ENCODE measurements at regions not wholly inside any gene's neighbourhood (a gene's known extent, or its start where the extent isn't known, plus 50 kb on each side); places are given as distances from the start of the nearest gene placed in this dataset.

- TF ChIP-seq CTCF (conservative IDR thresholded peaks at IDR 0.05) = no peak
These were observed 469.3 kb downstream of the TBC1D22A start for GRCh38 chr22:47231759-47232158.

DNA sequence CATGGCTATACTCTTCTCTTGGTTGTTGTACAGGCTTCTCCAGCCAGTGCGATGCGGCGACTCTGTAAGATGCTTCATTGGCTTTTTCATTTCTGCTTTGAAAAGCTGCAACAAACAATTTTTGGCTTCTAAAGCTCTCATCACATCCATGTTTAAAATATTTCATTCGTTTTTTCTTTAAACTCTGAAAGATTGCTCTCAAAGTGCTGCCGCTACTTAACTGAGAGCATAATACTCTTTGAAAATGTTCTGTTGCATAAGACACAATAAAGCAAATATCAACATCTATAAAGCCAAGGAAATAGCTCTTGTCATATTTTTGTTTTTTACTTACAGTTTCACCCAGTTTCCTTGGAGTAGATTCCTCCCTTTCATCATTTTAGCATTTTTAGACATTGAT is 468.3 kb downstream of the TBC1D22A start:
- no peak overlapping the region for H3K27ac ChIP-seq

More at GRCh38 chr22:47231759-47232158, 469.3 kb downstream of the TBC1D22A start:
- no peak overlapping the region for H3K27ac ChIP-seq

DNA sequence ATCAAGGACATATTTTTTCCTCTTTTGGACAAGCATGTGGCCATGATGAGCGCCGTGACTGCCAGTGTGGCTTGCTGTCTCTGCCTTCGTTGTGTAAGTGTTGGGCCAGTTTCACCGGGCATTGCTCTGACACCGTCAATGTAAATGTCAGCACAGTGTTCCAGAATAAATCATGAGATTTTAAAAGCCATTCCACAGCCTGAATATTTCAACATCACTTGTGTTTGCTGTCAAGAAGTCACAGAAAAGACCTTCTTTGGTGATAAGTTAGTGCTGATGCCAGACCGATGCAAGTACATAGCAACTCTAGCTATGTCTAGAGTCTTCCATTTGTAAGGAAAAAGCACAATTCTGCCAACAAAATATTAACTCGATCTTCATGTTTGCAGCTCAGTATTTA is 467.8 kb downstream of the TBC1D22A start:
- TF ChIP-seq CTCF (conservative IDR thresholded peaks at IDR 0.05) = no peak
- no peak overlapping the region for H3K27ac ChIP-seq

More for the DNA sequence above, 468.3 kb downstream of the TBC1D22A start:
- no peak for TF ChIP-seq CTCF (conservative IDR thresholded peaks at IDR 0.05)

- TF ChIP-seq CTCF (conservative IDR thresholded peaks at IDR 0.05) = no peak
These were observed 466.3 kb downstream of the TBC1D22A start for GRCh38 chr22:47228767-47229166.

GRCh38 chr22:47225931-47226633 is 463.6 kb downstream of the TBC1D22A start:
- no peak for TF ChIP-seq CTCF (conservative IDR thresholded peaks at IDR 0.05)

More at GRCh38 chr22:47228767-47229166, 466.3 kb downstream of the TBC1D22A start:
- no peak overlapping the region for H3K27ac ChIP-seq

DNA sequence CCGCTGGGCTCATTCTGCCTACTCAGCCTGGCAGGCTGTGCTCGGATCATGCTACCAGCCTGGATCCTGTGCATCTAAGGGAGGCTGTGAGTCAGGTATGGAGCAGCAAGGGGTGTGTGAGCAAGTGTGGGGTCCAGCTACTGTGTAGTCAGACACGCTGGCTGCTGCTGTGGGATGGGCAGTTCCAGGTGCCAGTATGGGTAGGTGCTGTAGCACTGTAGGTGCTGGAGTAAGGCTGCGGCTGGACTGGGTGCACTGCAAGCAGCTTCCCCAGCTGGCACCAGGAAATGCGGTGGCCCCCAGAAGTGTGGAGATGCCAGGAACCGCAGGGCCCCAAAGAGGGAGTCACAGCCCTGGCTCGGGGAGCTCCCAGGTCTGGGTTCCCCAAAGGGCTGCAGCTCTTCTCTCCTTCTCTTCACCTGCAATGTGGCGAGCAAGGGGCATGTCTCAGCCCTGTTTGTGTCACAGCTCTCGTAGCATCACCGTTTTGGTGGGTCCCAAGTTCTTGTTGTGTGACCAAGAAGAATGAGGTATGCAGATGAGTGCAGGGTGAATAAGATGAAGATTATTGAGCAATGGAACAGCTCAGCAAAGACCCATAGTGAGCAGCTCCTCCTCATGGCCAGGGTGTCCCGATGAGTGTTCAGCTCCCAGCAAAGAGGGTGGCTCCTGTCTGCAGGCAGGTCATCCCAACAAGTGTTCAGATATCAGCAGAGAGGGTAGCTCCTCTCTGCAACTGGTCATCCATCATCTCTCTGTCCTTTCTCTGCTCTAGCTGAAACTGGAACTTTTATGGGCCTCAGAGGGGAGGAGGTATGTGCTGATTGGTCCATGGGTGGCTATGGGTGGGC is 462.9 kb downstream of the TBC1D22A start:
- no peak for TF ChIP-seq CTCF (conservative IDR thresholded peaks at IDR 0.05)
- H3K27ac ChIP-seq = no peak overlapping the region

More at GRCh38 chr22:47225931-47226633, 463.6 kb downstream of the TBC1D22A start:
- no peak overlapping the region for H3K27ac ChIP-seq

Data from VCaP (cell line).